Midbrain (tissue), 1 donor: ENCODE measurements at regions not wholly inside any gene's neighbourhood (a gene's known extent, or its start where the extent isn't known, plus 50 kb on each side); places are given as distances from the start of the nearest gene placed in this dataset.
"Not testable (repeated sequence)": the region's sequence is repeated elsewhere in the genome, so short reads cannot be mapped to it uniquely, and the experiment has no call there.

Source experiments
- DNase-seq: peaks from one replicate; lab custom pipeline; 2025; lab: John Stamatoyannopoulos, UW

DNA sequence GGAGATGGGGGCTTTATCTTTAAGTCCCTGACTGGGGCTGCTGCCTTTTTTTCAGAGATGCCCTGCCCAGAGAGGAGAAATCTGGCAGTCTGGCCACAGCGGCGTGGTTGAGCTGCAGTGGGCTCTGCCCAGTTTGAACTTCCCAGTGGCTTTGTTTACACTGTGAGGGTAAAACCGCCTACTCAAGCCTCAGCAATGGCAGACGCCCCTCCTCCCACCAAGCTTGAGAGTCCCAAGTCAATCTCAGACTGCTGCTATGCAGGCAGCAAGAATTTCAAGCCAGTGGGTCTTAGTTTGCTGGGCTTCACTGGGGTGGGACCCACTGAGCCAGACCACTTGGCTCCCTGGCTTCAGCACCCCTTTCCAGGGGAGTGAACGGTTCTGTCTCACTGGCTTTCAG, 76.4 kb upstream of the DNAJC1 start:
- not testable (repeated sequence) for DNase-seq

DNA sequence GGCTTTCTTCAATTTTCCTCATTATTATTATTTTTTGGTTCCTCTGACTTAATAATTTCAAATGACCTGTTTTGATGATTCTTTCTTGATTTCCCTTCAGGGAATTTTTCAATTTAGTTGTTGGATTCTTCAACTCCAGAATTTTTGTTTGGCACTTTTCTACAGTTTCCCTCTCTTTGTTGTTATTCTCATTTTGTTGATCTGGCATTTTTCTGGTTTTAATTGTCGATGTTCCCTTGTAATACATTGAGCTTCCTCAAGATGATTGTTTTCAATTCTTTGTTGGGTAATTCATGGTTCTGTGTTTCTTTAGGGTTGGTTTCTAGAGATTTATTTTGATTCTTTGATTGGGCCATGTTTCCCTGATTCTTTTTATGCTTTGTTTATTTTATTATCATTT, 67.8 kb upstream of the DNAJC1 start:
- no peak for DNase-seq

DNA sequence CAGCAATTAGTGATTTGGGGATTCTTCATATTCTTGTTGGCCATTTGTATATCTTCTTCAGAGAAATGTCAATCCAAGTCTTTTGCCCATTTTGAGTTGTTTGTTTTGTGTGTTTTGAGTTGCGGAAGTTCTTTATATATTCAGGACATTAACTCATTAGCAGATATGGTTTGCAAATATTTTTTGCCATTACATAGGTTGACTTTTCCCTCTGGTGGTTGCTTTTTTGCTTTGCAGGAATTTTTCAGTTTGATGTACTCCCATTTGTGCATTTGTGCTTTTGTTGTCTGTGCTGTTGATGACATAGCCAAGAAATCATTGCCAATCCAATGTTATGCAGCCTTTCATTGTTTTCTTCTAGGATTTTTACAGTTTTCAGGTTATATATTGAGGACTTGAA, 63.6 kb upstream of the DNAJC1 start:
- DNase-seq, result no peak

DNA sequence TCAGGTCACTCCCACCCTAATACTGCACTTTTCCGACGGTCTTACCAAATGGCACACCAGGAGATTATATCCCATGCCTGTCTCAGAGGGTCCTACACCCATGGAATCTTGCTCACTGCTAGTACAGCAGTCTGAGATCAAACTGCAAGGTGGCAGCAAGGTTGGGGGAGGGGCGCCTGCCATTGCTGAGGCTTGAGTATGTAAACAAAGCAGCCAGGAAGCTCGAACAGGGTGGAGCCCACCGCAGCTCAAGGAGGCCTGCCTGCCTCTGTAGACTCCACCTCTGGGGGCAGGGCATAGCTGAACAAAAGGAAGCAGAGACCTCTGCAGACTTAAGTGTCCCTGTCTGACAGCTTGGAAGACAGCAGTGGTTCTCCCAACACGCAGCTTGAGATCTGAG, 57.5 kb upstream of the DNAJC1 start:
- not testable (repeated sequence) for DNase-seq

DNA sequence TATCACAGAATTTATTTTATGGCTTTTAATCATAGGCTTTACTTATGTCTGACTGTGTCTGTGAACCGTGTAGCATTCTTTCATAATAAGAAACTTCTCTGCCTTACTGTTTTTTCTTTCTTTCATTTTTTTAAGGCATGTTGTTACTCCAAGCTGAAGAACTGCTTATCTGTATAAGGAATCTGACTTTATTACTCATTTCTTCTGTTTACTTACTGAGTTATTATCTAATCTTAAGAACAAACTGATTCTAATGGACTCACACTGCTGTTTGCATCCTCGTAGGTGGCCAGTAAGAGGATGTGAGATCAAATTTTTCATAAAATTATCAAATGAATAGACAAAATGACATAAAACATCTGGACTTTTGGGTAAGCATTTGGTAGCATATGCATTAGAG, 54.7 kb upstream of the DNAJC1 start:
- DNase-seq, result no peak

DNA sequence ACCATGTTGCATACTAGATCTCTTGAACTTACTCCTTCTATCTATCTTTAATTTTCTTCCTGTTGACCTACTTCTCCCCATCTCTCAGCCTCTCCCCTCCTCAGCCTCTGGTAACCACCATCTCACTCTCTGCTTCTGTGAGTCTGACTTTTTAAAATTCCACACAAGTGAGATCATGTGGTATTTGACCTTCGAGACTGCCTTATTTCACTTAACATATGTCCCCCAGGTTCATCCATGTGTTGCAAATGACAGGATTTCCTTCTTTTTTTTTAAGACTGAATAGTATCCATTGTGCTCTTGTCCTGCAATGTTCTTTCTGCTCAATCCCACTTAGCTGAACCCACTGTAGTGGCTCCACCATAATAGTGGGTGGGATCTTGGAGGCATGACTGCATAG, 51.4 kb upstream of the DNAJC1 start:
- no peak for DNase-seq
